Activated CD4-positive, alpha-beta T cell treated with anti-CD3 and anti-CD28 coated beads for 36 hours (primary cell): ENCODE measurements at regions not wholly inside any gene's neighbourhood (a gene's known extent, or its start where the extent isn't known, plus 50 kb on each side); places are given as distances from the start of the nearest gene placed in this dataset.

Source experiments
- ATAC-seq: fragments of 200-7000 bp; cut with Tn5 transposase; one replicate; pipeline ENCODE4 v1.10.0; 2021; ENCODE audit warnings: mild to moderate bottlenecking, moderate library complexity
- CTCF ChIA-PET: fragments of 350-600 bp; sonication (Branson Sonifier 250); formaldehyde crosslinking; loops from one replicate; lab custom pipeline; 2021; ENCODE audit warnings: antibody characterized with exemption; lab: Charles Lee
- POLR2A ChIA-PET: fragments of 350-600 bp; sonication (Branson Sonifier 250); formaldehyde crosslinking; loops from one replicate; lab custom pipeline; 2021; ENCODE audit warnings: antibody characterized with exemption, inconsistent platforms; lab: Charles Lee
- DNase-seq: peaks from one replicate; pipeline ENCODE4 v3.0.0-alpha.2; 2020
- H3K27ac Mint-ChIP-seq: one replicate; pipeline ENCODE4 v1.8.0; 2021; ENCODE audit warnings: mixed read lengths
- H3K27me3 Mint-ChIP-seq: one replicate; pipeline ENCODE4 v1.8.0; 2021; ENCODE audit warnings: mixed read lengths
- H3K36me3 Mint-ChIP-seq: one replicate; pipeline ENCODE4 v1.8.0; 2021; ENCODE audit warnings: low read depth, mixed read lengths
- H3K4me1 Mint-ChIP-seq: one replicate; pipeline ENCODE4 v1.8.0; 2021; ENCODE audit warnings: mixed read lengths
- H3K4me3 Mint-ChIP-seq: one replicate; pipeline ENCODE4 v1.8.0; 2021; ENCODE audit warnings: mild to moderate bottlenecking, moderate library complexity, mixed read lengths
- H3K9me3 Mint-ChIP-seq: one replicate; pipeline ENCODE4 v1.8.0; 2021; ENCODE audit warnings: low read depth, mixed read lengths
- intact Hi-C, 2 experiments: fragments of 100-400 bp; cut with DNase I in 1 of 2; cut with micrococcal nuclease in 1 of 2; formaldehyde crosslinking; loops; one replicate each; pipeline versions ENCODE4 v1.14.2 to v1.15.1; 2022 to 2024; cut with DNase I, micrococcal nuclease

GRCh38 chr4:123556526-123556925 lies 159.9 kb downstream of the SPRY1 start:
- intact Hi-C loops, result loop anchor here in 1 of 2 experiments (5.0 kb wide), 1 partner anchor 216 kb away; no protein-coding TSS in a partner anchor
- H3K27ac Mint-ChIP-seq, result no peak overlapping the region
- no peak for DNase-seq
- H3K36me3 Mint-ChIP-seq, result no peaks in the 10 kb centered on the region
- H3K9me3 Mint-ChIP-seq, result no peaks in the 10 kb centered on the region
- peaks cover 2% of the 10 kb centered on the region for H3K27me3 Mint-ChIP-seq
- no peak overlapping the region for H3K4me3 Mint-ChIP-seq
- H3K4me1 Mint-ChIP-seq, result no peaks in the 10 kb centered on the region
- CTCF ChIA-PET, result no interaction called here
- POLR2A ChIA-PET, result no interaction called here
- no peak for ATAC-seq

DNA sequence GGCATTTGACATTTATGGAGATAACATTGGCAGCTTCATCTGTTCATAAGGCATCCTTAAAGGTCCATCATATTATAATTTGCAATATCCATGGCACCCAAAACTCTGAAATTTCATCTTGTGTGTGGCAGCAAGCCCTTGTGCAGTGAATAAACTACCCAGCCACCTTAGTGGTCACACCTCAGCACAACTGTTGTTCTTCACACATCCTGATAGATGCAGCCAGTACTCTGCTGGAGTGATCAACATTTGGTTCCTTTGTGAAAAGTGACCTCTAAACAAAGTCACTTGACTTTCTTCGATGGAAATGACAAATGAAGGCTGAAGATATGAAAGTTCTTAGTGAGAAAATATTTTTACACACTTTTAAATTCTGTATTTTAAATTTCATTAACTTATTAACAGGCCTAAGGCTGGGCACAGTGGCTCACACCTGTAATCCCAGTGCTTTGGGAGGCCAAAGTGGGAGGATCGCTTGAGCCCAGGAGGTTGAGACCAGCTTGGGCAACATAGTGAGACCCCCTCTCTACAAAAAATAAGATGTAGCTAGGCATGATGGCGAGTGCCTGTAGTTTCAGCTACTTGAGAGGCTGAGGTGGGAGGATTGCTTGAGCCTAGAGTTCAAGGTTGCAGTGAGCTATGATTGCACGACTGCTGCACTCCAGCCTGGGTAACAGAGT lies 161.4 kb downstream of the SPRY1 start:
- H3K4me1 Mint-ChIP-seq, result no peaks in the 10 kb centered on the region
- no peak overlapping the region for H3K4me3 Mint-ChIP-seq
- intact Hi-C loops, result loop anchor here in 1 of 2 experiments (5.0 kb wide), 1 partner anchor 214 kb away; no protein-coding TSS in a partner anchor
- ATAC-seq (no peak), DNase-seq (no peak)
- H3K9me3 Mint-ChIP-seq, result no peaks in the 10 kb centered on the region
- no peak overlapping the region for H3K27ac Mint-ChIP-seq
- ChIA-PET CTCF (no interaction called here), POLR2A (no interaction called here)
- no peaks in the 10 kb centered on the region for H3K36me3 Mint-ChIP-seq
- H3K27me3 Mint-ChIP-seq, result peaks cover 2% of the 10 kb centered on the region

DNA sequence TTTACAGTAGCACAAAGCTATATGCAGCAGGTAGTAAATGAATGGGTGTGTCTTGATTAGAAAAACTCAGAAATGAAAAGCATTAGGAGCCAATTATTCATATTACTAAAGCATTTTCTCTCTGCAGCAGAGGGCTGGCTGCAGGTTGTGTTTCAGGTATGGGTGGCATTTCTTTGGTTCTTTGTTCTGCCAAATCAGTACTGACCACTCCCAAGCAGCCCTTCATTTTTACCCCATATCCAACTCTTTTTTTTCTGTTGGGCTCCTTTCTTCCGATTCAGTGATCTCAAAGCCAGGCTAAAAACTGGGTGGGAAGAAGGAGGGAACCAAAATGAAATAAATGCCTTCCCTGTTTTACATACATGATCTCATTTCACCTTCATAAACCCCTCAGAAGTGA lies 162.3 kb downstream of the SPRY1 start:
- ATAC-seq (no peak), DNase-seq (no peak)
- Mint-ChIP-seq H3K4me3 (no peak overlapping the region), H3K27ac (no peak overlapping the region), H3K27me3 (peaks cover 2% of the 10 kb centered on the region), H3K36me3 (no peaks in the 10 kb centered on the region), H3K4me1 (no peaks in the 10 kb centered on the region), H3K9me3 (no peaks in the 10 kb centered on the region)
- ChIA-PET POLR2A (no interaction called here), CTCF (no interaction called here)
- intact Hi-C loops, result loop anchor here in 1 of 2 experiments (5.0 kb wide), 1 partner anchor 213 kb away; no protein-coding TSS in a partner anchor

DNA sequence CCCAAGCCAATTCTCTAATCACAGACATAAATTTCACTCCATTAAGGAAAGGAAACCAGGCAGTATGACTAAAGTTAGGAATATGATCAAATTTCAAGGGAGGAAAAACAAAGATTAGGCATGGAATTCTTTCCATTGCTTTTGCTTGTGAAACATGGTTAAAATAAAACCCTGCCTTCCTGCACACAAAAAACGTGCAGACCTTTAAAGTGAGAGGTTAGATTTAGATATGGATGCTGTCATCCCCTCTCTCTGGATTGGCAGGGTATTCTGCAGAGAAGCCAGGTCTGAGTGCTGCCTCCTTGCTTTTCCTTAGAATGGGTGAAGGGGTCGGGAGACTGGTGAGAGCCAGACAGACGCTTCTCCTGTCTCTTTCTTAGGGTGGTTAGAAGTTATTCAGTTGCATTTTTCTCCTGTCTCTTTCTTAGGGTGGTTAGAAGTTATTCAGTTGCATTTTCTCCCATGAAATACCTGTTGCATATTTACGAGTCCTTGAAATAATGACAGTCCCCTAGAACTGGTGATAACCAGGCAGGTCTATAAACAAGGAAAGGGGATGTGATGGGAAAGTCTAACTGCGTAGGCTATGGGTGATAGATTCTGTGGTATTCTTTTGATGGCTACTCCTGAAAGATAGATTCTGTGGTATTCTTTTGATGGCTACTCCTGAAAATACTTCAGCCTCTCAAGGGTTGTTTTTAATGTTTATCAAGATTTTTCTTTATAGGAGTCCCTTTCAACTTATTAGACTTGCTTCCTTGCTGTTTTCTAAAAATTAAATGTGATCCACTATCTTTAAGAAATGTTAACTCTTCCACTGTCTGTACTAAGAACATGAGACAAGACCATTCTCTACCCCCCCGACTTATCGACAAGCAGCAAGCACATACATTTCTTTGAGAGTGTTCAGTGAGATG lies 163.6 kb downstream of the SPRY1 start:
- CTCF ChIA-PET, result no interaction called here
- no peaks in the 10 kb centered on the region for H3K36me3 Mint-ChIP-seq
- no peak for DNase-seq
- H3K4me1 Mint-ChIP-seq, result peaks cover 2% of the 10 kb centered on the region
- ATAC-seq, result no peak
- H3K9me3 Mint-ChIP-seq, result no peaks in the 10 kb centered on the region
- H3K27me3 Mint-ChIP-seq, result peaks cover 2% of the 10 kb centered on the region
- intact Hi-C loops, result loop anchor here (5.0 to 10.0 kb wide), 3 partner anchors 165 to 705 kb away; partner anchors contain the start of gene SPRY1 (in 1 of the 2)
- POLR2A ChIA-PET, result no interaction called here
- H3K27ac Mint-ChIP-seq, result no peak overlapping the region
- no peak overlapping the region for H3K4me3 Mint-ChIP-seq

DNA sequence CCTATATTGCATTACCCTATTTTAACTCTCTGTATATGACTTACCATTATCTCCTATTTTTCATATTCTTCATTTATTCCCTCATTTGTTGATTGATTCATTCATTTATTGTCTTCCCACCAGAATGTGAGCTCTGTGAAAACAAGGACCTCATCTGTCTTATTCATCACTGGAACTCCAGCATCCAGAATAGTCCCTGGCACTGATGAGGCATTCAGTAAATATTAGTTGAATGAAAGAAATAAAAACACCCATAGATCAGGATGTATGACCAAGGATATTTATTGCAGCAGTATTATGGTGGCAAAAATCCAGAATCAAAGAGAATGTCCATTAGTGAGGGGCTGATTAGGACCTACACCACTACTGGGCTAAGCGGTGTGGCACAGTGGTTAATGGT lies 164.9 kb downstream of the SPRY1 start:
- POLR2A ChIA-PET, result no interaction called here
- CTCF ChIA-PET, result no interaction called here
- DNase-seq (no peak), ATAC-seq (no peak)
- intact Hi-C loops, result loop anchor here (10.0 kb wide), 2 partner anchors 167 to 703 kb away; partner anchors contain the start of gene SPRY1 (in 1 of the 2)
- Mint-ChIP-seq H3K4me1 (peaks cover 2% of the 10 kb centered on the region), H3K4me3 (no peak overlapping the region), H3K27me3 (peaks cover 8% of the 10 kb centered on the region), H3K9me3 (peaks cover 2% of the 10 kb centered on the region), H3K36me3 (no peaks in the 10 kb centered on the region), H3K27ac (no peak overlapping the region)

- DNase-seq (no peak), ATAC-seq (no peak)
- ChIA-PET POLR2A (no interaction called here), CTCF (interaction anchor here (0.6 to 2.7 kb wide), 10 partner anchors 9 to 245 kb away, joined by 3 to 10 read pairs (median 4); no protein-coding TSS in a partner anchor)
- intact Hi-C loops, result loop anchor here (10.0 kb wide), 2 partner anchors 168 to 702 kb away; partner anchors contain the start of gene SPRY1 (in 1 of the 2)
- H3K27me3 Mint-ChIP-seq, result peaks cover 9% of the 10 kb centered on the region
- H3K4me1 Mint-ChIP-seq, result peaks cover 2% of the 10 kb centered on the region
- H3K36me3 Mint-ChIP-seq, result no peaks in the 10 kb centered on the region
- no peak overlapping the region for H3K4me3 Mint-ChIP-seq
- H3K9me3 Mint-ChIP-seq, result peaks cover 2% of the 10 kb centered on the region
- H3K27ac Mint-ChIP-seq, result no peak overlapping the region
Measured at GRCh38 chr4:123562994-123563750, 166.6 kb downstream of the SPRY1 start.

DNA sequence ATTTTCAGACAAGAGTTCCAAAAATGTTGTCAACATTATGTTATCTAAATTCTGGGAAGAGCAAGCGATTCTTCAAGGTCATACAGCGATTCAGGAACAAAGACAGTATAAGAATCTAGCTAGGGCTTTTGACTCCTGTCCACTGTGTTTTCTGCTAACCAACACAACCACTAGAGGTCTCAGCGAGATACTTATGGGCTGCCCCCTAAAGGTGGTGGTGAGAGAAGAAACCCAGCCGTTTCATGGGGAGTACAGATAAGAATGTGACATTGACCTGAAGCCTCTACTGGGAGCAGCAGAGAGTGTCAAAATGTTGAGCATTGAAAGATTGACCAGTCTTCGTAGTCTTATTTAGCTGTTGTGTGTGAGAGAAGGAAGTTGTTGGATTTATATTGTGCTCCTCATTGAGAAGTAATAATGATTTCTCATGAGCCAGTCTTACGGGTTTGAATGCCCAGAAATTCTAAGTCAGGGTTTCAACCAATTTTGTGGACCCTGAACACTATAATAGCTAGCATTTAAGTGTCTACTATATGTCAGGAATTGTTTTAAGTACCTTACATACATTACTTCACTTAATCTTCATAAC lies 168.3 kb downstream of the SPRY1 start:
- H3K4me1 Mint-ChIP-seq, result peaks cover 2% of the 10 kb centered on the region
- POLR2A ChIA-PET, result no interaction called here
- ATAC-seq (peak; percentile 100), DNase-seq (peak; percentile 64)
- peaks cover 9% of the 10 kb centered on the region for H3K27me3 Mint-ChIP-seq
- no peaks in the 10 kb centered on the region for H3K36me3 Mint-ChIP-seq
- peaks cover 2% of the 10 kb centered on the region for H3K9me3 Mint-ChIP-seq
- H3K27ac Mint-ChIP-seq, result no peak overlapping the region
- intact Hi-C loops, result loop anchor here (1.0 to 10.0 kb wide), 5 partner anchors 95 to 758 kb away; partner anchors contain the start of gene SPRY1 (in 1 of the 2)
- CTCF ChIA-PET, result interaction anchor here (0.6 to 2.7 kb wide), 24 partner anchors 10 to 1057 kb away, joined by 3 to 11 read pairs (median 4); partner anchors contain the start of gene SPRY1
- no peak overlapping the region for H3K4me3 Mint-ChIP-seq

GRCh38 chr4:123568936-123569335 lies 172.3 kb downstream of the SPRY1 start:
- Mint-ChIP-seq H3K27me3 (peaks cover 9% of the 10 kb centered on the region), H3K27ac (no peak overlapping the region), H3K4me1 (peaks cover 2% of the 10 kb centered on the region), H3K36me3 (no peaks in the 10 kb centered on the region), H3K4me3 (no peak overlapping the region), H3K9me3 (peaks cover 2% of the 10 kb centered on the region)
- POLR2A ChIA-PET, result interaction anchor here (0.6 kb wide), 1 partner anchor 306 kb away, joined by 4 read pairs; no protein-coding TSS in a partner anchor
- CTCF ChIA-PET, result interaction anchor here (0.9 kb wide), 1 partner anchor 12 kb away, joined by 3 read pairs; no protein-coding TSS in a partner anchor
- ATAC-seq (no peak), DNase-seq (no peak)
- intact Hi-C loops, result loop anchor here (10.0 kb wide), 2 partner anchors 174 to 696 kb away; partner anchors contain the start of gene SPRY1 (in 1 of the 2)

GRCh38 chr4:123569541-123569940 lies 172.9 kb downstream of the SPRY1 start:
- no peak overlapping the region for H3K4me3 Mint-ChIP-seq
- no peaks in the 10 kb centered on the region for H3K36me3 Mint-ChIP-seq
- ChIA-PET CTCF (no interaction called here), POLR2A (no interaction called here)
- ATAC-seq (no peak), DNase-seq (no peak)
- H3K4me1 Mint-ChIP-seq, result peaks cover 2% of the 10 kb centered on the region
- peaks cover 9% of the 10 kb centered on the region for H3K27me3 Mint-ChIP-seq
- peaks cover 2% of the 10 kb centered on the region for H3K9me3 Mint-ChIP-seq
- intact Hi-C loops, result loop anchor here (10.0 kb wide), 2 partner anchors 175 to 695 kb away; partner anchors contain the start of gene SPRY1 (in 1 of the 2)
- H3K27ac Mint-ChIP-seq, result no peak overlapping the region

GRCh38 chr4:123573866-123574508 lies 177.4 kb downstream of the SPRY1 start:
- intact Hi-C loops, result no loop called here
- Mint-ChIP-seq H3K27me3 (no peaks in the 10 kb centered on the region), H3K4me3 (no peak overlapping the region), H3K9me3 (no peaks in the 10 kb centered on the region), H3K4me1 (no peaks in the 10 kb centered on the region), H3K36me3 (no peaks in the 10 kb centered on the region), H3K27ac (no peak overlapping the region)
- no peak for DNase-seq
- ATAC-seq, result no peak
- ChIA-PET CTCF (interaction anchor here (1.2 to 3.1 kb wide), 2 partner anchors 9 kb away, joined by 3 to 9 read pairs; no protein-coding TSS in a partner anchor), POLR2A (no interaction called here)
